GM23248 (cell line): ENCODE measurements at regions not wholly inside any gene's neighbourhood (a gene's known extent, or its start where the extent isn't known, plus 50 kb on each side); places are given as distances from the start of the nearest gene placed in this dataset.

Experiments used
- EZH2 ChIP-seq: fragments of 200-600 bp; sonication (generic); IDR thresholded peaks from 2 replicates; pipeline ENCODE4 v1.6.1; 2018; ENCODE audit warnings: antibody characterized with exemption, mild to moderate bottlenecking; ENCODE audit not compliant: insufficient read depth, poor library complexity, severe bottlenecking
- EZH2phosphoT487 ChIP-seq: fragments of 200-600 bp; sonication (generic); IDR thresholded peaks from 2 replicates; pipeline ENCODE4 v1.6.1; 2018; ENCODE audit warnings: antibody characterized with exemption, moderate library complexity, mild to moderate bottlenecking, low read depth; ENCODE audit not compliant: insufficient read depth

- no peak for TF ChIP-seq EZH2
- no peak for TF ChIP-seq EZH2phosphoT487
These were observed 148.1 kb upstream of the NEDD9 start for GRCh38 chr6:11380549-11380948.
